Chondrocyte (in vitro differentiated cells): ENCODE measurements at regions not wholly inside any gene's neighbourhood (a gene's known extent, or its start where the extent isn't known, plus 50 kb on each side); places are given as distances from the start of the nearest gene placed in this dataset.

Experiments used
- DNase-seq: peaks from one replicate; pipeline ENCODE4 v3.0.0; 2021; ENCODE audit warnings: mixed read lengths, low spot score
- H3K27ac Mint-ChIP-seq: one replicate; pipeline ENCODE4 v1.8.0; 2021; ENCODE audit warnings: mild to moderate bottlenecking, moderate library complexity, mixed read lengths; ENCODE audit not compliant: unreplicated experiment
- H3K27me3 Mint-ChIP-seq: 2 replicates; pipeline ENCODE4 v1.8.0; 2021; ENCODE audit warnings: low read depth, mixed read lengths
- H3K36me3 Mint-ChIP-seq: 2 replicates; pipeline ENCODE4 v1.8.0; 2021; ENCODE audit warnings: low read depth, mixed read lengths
- H3K4me1 Mint-ChIP-seq: 2 replicates; pipeline ENCODE4 v1.8.0; 2021; ENCODE audit warnings: low read depth, mild to moderate bottlenecking, mixed read lengths
- H3K4me3 Mint-ChIP-seq: one replicate; pipeline ENCODE4 v1.8.0; 2021; ENCODE audit warnings: mild to moderate bottlenecking, moderate library complexity, mixed read lengths; ENCODE audit not compliant: unreplicated experiment
- H3K9me3 Mint-ChIP-seq: 2 replicates; pipeline ENCODE4 v1.8.0; 2021; ENCODE audit warnings: low read depth, mixed read lengths
- TF ChIP-seq, protein P1 (sequence below): fragments of 200-600 bp; sonication (generic); IDR thresholded peaks from 2 replicates; pipeline ENCODE4 v1.5.0; 2021; ENCODE audit warnings: antibody characterized with exemption, mild to moderate bottlenecking, moderate library complexity

DNA sequence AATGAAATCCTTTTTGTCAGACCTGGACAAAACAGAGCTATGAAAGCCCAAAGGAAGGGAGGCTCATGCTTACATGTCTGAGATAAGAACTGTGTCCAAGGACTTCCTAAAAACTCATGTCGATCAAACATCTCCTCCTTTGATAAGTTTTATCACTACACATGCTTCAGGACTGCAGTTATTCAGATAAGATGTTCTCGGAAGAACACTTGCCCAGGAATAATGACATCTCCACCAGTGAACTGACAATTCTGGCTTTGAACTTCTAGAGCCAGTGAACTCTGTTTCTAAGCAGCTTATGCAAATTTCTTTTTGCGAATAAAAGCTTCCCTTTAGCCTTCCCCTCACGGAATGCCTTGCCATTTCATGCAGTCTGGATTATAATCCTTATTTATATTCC lies 561.6 kb downstream of the TBC1D4 start:
- Mint-ChIP-seq H3K27me3 (no peaks in the 10 kb centered on the region), H3K27ac (no peak overlapping the region), H3K36me3 (peaks cover 1% of the 10 kb centered on the region), H3K4me1 (peaks cover 7% of the 10 kb centered on the region), H3K4me3 (no peak overlapping the region), H3K9me3 (peaks cover 18% of the 10 kb centered on the region)
- TF ChIP-seq, protein P1, sequence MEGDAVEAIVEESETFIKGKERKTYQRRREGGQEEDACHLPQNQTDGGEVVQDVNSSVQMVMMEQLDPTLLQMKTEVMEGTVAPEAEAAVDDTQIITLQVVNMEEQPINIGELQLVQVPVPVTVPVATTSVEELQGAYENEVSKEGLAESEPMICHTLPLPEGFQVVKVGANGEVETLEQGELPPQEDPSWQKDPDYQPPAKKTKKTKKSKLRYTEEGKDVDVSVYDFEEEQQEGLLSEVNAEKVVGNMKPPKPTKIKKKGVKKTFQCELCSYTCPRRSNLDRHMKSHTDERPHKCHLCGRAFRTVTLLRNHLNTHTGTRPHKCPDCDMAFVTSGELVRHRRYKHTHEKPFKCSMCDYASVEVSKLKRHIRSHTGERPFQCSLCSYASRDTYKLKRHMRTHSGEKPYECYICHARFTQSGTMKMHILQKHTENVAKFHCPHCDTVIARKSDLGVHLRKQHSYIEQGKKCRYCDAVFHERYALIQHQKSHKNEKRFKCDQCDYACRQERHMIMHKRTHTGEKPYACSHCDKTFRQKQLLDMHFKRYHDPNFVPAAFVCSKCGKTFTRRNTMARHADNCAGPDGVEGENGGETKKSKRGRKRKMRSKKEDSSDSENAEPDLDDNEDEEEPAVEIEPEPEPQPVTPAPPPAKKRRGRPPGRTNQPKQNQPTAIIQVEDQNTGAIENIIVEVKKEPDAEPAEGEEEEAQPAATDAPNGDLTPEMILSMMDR, result no peak
- no peak for DNase-seq

DNA sequence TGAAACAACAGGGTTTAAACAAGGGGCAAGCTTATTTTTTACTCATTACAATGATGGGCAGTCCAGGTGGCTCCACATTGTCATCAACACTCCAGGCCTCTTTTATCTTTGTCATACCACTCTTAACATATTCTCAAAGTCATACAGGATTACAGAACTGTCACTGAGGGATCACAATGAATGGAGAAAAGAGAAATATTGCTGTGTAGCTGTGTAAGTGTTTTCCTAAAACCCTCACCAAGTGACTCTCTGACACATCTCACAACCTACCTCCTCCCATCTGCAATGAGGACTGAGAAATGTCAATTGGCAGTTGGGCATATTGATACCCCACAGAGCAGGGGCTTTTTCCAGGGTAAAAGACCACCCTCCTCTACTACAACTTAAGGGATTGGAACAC lies 562.1 kb downstream of the TBC1D4 start:
- TF ChIP-seq, protein P1, result no peak
- Mint-ChIP-seq H3K36me3 (peaks cover 1% of the 10 kb centered on the region), H3K27ac (no peak overlapping the region), H3K4me3 (no peak overlapping the region), H3K9me3 (peaks cover 16% of the 10 kb centered on the region), H3K27me3 (no peaks in the 10 kb centered on the region), H3K4me1 (peaks cover 7% of the 10 kb centered on the region)
- DNase-seq, result no peak

DNA sequence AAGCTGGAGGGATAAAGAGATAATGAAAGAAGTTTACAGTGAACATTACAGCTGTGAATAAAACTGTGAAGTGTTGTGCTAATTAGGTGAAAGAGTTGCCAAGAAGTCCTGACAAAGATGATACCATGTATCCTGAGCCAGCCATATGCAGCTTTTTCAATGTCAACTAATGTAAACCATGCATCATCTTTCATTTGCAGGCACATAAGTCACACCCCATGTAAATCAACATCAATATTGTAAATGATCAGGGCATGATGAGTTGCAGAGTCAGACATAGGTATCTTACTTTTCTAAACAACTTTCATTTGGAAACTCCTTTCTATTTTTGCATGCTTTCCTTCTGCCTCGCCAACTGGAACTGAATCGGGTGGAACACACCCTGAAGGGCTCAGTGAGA lies 569.1 kb downstream of the TBC1D4 start:
- H3K9me3 Mint-ChIP-seq, result peaks cover 3% of the 10 kb centered on the region
- TF ChIP-seq, protein P1, result no peak

DNA sequence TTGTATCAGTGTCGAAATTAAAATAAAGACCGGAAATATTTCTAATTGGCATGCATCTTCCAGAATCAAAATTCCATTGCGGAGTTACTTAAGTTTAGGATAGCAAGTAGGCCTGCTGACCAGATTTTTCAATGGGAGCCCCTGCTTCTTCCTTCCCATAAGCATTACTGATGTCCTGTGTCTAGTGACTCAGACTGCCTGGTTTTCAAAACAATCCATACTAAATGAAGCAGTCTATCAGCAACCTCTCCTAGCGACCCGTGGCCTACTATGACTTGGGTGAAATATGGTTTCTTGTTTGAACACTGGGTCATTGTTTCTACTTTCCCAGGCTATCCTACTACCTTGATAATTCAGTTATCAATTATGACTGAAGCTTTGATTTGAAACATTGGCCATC lies 571.6 kb downstream of the TBC1D4 start:
- Mint-ChIP-seq H3K9me3 (no peaks in the 10 kb centered on the region), H3K27ac (no peak overlapping the region), H3K36me3 (no peaks in the 10 kb centered on the region), H3K4me1 (peaks cover 3% of the 10 kb centered on the region), H3K4me3 (no peak overlapping the region), H3K27me3 (no peaks in the 10 kb centered on the region)
- TF ChIP-seq, protein P1, result no peak
- DNase-seq, result no peak

More for the DNA sequence above, 569.1 kb downstream of the TBC1D4 start:
- DNase-seq, result no peak
- no peaks in the 10 kb centered on the region for H3K36me3 Mint-ChIP-seq
- no peak overlapping the region for H3K4me3 Mint-ChIP-seq
- no peak overlapping the region for H3K27ac Mint-ChIP-seq
- no peaks in the 10 kb centered on the region for H3K4me1 Mint-ChIP-seq
- H3K27me3 Mint-ChIP-seq, result no peaks in the 10 kb centered on the region

DNA sequence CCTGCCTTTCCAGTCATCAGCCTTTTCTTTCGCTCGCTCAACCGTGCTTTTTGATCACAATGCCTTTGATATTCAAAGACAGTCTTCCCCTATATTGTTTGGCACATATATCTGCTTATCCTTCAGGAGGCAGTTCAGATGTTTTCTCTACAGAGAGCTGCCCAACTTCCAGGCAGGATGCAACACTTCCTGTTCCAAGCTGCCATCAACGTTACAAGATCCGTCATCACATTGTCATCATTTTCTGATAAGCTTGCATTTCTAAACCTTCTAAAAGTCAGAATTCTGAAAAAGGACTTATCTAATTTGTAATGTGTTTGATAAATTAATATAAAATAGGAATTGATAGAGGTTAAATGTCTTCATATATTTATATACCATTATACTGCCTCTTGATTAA lies 574.2 kb downstream of the TBC1D4 start:
- DNase-seq, result no peak
- TF ChIP-seq, protein P1, result no peak
- no peaks in the 10 kb centered on the region for H3K9me3 Mint-ChIP-seq
- H3K27ac Mint-ChIP-seq, result no peak overlapping the region
- no peaks in the 10 kb centered on the region for H3K36me3 Mint-ChIP-seq
- no peak overlapping the region for H3K4me3 Mint-ChIP-seq
- H3K27me3 Mint-ChIP-seq, result no peaks in the 10 kb centered on the region
- H3K4me1 Mint-ChIP-seq, result peaks cover 3% of the 10 kb centered on the region
